Endothelial cell of umbilical vein (primary cell): ENCODE measurements at regions not wholly inside any gene's neighbourhood (a gene's known extent, or its start where the extent isn't known, plus 50 kb on each side); places are given as distances from the start of the nearest gene placed in this dataset.

ENCODE experiments used
- BruUV-seq: library from RNA; stranded (reverse); fragments of 400-500 nt; replicated peaks from 2 replicates; lab custom pipeline; 2021; lab: Mats Ljungman, UMichigan
- CTCF ChIA-PET: fragments of 300-600, 350-600 bp; sonication (Branson Sonifier 250); formaldehyde crosslinking; loops from one replicate; lab custom pipeline; 2021; ENCODE audit warnings: antibody characterized with exemption, inconsistent platforms; lab: Charles Lee
- POLR2A ChIA-PET: fragments of 300-600, 350-600 bp; sonication (Branson Sonifier 250); formaldehyde crosslinking; loops from one replicate; lab custom pipeline; 2021; ENCODE audit warnings: antibody characterized with exemption, inconsistent platforms; lab: Charles Lee
- DNase-seq: peaks from one replicate; pipeline ENCODE4 v3.0.0-alpha.2; 2011; ENCODE audit warnings: low read depth, low spot score
- FAIRE-seq: peaks from 2 replicates; lab custom pipeline; 2011; peaks lifted over from hg19 to GRCh38; lab: Jason Lieb, UNC
- H2AFZ ChIP-seq: 2 replicates; pipeline ENCODE4 v1.6.0; 2012; ENCODE audit warnings: low read depth, low read length, control low read depth, inconsistent platforms
- H3K27ac ChIP-seq: 2 replicates; pipeline ENCODE4 v1.5.1; 2011; ENCODE audit warnings: low read depth, mild to moderate bottlenecking, control low read depth, low read length, moderate library complexity; ENCODE audit not compliant: insufficient read depth
- H3K27me3 ChIP-seq, 2 experiments: 2 replicates each; pipeline versions ENCODE4 v1.6.0 to v1.6.1; 2011; ENCODE audit warnings: low read length in 2 of 2, mixed read lengths in 1 of 2; ENCODE audit not compliant: control insufficient read depth in 2 of 2, insufficient read depth in 2 of 2
- H3K36me3 ChIP-seq, 2 experiments: 2 replicates in 1 of 2; 3 replicates in 1 of 2; pipeline ENCODE4 v1.5.1; 2011; ENCODE audit warnings: low read length in 2 of 2, mild to moderate bottlenecking in 1 of 2, moderate library complexity in 1 of 2; ENCODE audit not compliant: control insufficient read depth in 2 of 2, insufficient read depth in 2 of 2; ENCODE audit errors: extremely low read depth in 1 of 2
- H3K4me1 ChIP-seq: 3 replicates; pipeline ENCODE4 v1.5.1; 2011; ENCODE audit warnings: mild to moderate bottlenecking, low read length; ENCODE audit not compliant: control insufficient read depth, insufficient read depth; ENCODE audit errors: extremely low read depth
- H3K4me2 ChIP-seq: 2 replicates; pipeline ENCODE4 v1.6.1; 2011; ENCODE audit warnings: low read length, control low read depth, mixed read lengths; ENCODE audit not compliant: insufficient read depth
- H3K4me3 ChIP-seq, 3 experiments: fragments of 200-600 bp in 1 of 3; sonication (generic), shearing (Covaris generic) in 1 of 3; replicated peaks in 1 of 3; 2 replicates each; pipeline ENCODE4 v1.5.1; 2011 to 2016; ENCODE audit warnings: control low read depth in 3 of 3, low read length in 3 of 3, mild to moderate bottlenecking in 2 of 3, inconsistent platforms in 1 of 3, low read depth in 1 of 3, moderate library complexity in 1 of 3; ENCODE audit not compliant: insufficient read depth in 1 of 3
- H3K79me2 ChIP-seq: 2 replicates; pipeline ENCODE4 v1.6.0; 2012; ENCODE audit warnings: low read length, inconsistent platforms; ENCODE audit not compliant: control insufficient read depth, insufficient read depth
- H3K9ac ChIP-seq: replicated peaks from 2 replicates; pipeline ENCODE3; 2011; ENCODE audit warnings: low read length, control low read depth; ENCODE audit not compliant: insufficient read depth; ENCODE audit errors: extremely low read depth
- H3K9me1 ChIP-seq: replicated peaks from 3 replicates; pipeline ENCODE4 v1.6.0; 2011; ENCODE audit warnings: mild to moderate bottlenecking, low read length; ENCODE audit not compliant: control insufficient read depth, insufficient read depth; ENCODE audit errors: extremely low read depth
- H3K9me3 ChIP-seq: replicated peaks from 2 replicates; pipeline ENCODE4 v1.5.1; 2012; ENCODE audit warnings: low read length, inconsistent platforms; ENCODE audit not compliant: control insufficient read depth, insufficient read depth
- H4K20me1 ChIP-seq: replicated peaks from 2 replicates; pipeline ENCODE3; 2011; ENCODE audit warnings: mild to moderate bottlenecking, low read length; ENCODE audit not compliant: control insufficient read depth, insufficient read depth; ENCODE audit errors: extremely low read depth
- CTCF ChIP-seq, 2 donors: IDR thresholded peaks; 1 replicate in 1 of 2; 2 replicates in 1 of 2; pipeline ENCODE4 v1.5.1; 2011; ENCODE audit warnings: low read length in 2 of 2, mild to moderate bottlenecking in 2 of 2, moderate library complexity in 2 of 2, control low read depth in 1 of 2, inconsistent platforms in 1 of 2, low read depth in 1 of 2; ENCODE audit not compliant: insufficient read depth in 1 of 2; ENCODE audit errors: extremely low read depth in 1 of 2
- EZH2 ChIP-seq: IDR thresholded peaks from 2 replicates; pipeline ENCODE4 v1.6.1; 2012; ENCODE audit warnings: borderline replicate concordance, low read depth, mild to moderate bottlenecking, moderate library complexity, low read length, inconsistent platforms; ENCODE audit not compliant: severe bottlenecking
- FOS ChIP-seq: IDR thresholded peaks from 2 replicates; pipeline ENCODE4 v1.6.1; 2011; ENCODE audit warnings: mild to moderate bottlenecking, low read length, moderate library complexity, borderline replicate concordance; ENCODE audit not compliant: insufficient read depth
- GATA2 ChIP-seq: IDR thresholded peaks from 2 replicates; pipeline ENCODE4 v1.7.0; 2011; ENCODE audit warnings: low read depth, mild to moderate bottlenecking, moderate library complexity, mixed read lengths, low read length; ENCODE audit not compliant: insufficient read length, insufficient read depth
- JUN ChIP-seq: IDR thresholded peaks from 2 replicates; pipeline ENCODE4 v1.6.1; 2011; ENCODE audit warnings: borderline replicate concordance, low read depth; ENCODE audit not compliant: insufficient read length, insufficient read depth
- MAX ChIP-seq: IDR thresholded peaks from 2 replicates; pipeline ENCODE4 v1.6.1; 2011; ENCODE audit not compliant: insufficient read depth, insufficient read length
- MYC ChIP-seq: IDR thresholded peaks from one replicate; pipeline ENCODE4 v1.6.1; 2011; ENCODE audit warnings: mild to moderate bottlenecking, low read depth, low read length
- POLR2A ChIP-seq: IDR thresholded peaks from 2 replicates; pipeline ENCODE4 v1.6.1; 2012; ENCODE audit warnings: low read depth, mild to moderate bottlenecking, control low read depth, low read length
- POLR2AphosphoS5 ChIP-seq: IDR thresholded peaks from 2 replicates; pipeline ENCODE4 v1.6.1; 2012; ENCODE audit warnings: low read depth, mild to moderate bottlenecking, control low read depth, low read length, moderate library complexity; ENCODE audit not compliant: insufficient read depth
- dilution Hi-C: fragments of 300-500 bp; cut with MboI; formaldehyde crosslinking; loops from one replicate; pipeline ENCODE4 v1.15.0; 2019; ENCODE audit warnings: low sequenced_read_pairs; ENCODE audit not compliant: extremely low pct_ligation_motif_present
- intact Hi-C: fragments of 100-400 bp; cut with micrococcal nuclease; formaldehyde crosslinking; loops from one replicate; pipeline ENCODE4 v1.10.0; 2022

GRCh38 chr16:65829076-65829475, 537.4 kb upstream of the CDH5 start:
- DNase-seq (no peak), FAIRE-seq (no peak)
- H3K27me3 ChIP-seq: no peaks in the 10 kb centered on the region
- no peak overlapping the region for H3K4me2 ChIP-seq
- ChIA-PET POLR2A (no interaction called here), CTCF (no interaction called here)
- H3K79me2 ChIP-seq: no peaks in the 10 kb centered on the region
- H3K27ac ChIP-seq: no peak overlapping the region
- BruUV-seq: no TSS peak
- H3K9me1 ChIP-seq: no peaks in the 10 kb centered on the region
- dilution Hi-C loops: no loop called here
- H3K36me3 ChIP-seq: no peaks in the 10 kb centered on the region
- intact Hi-C loops: no loop called here
- no peak overlapping the region for H2AFZ ChIP-seq
- no peaks in the 10 kb centered on the region for H4K20me1 ChIP-seq
- no peaks in the 10 kb centered on the region for H3K9me3 ChIP-seq
- no peaks in the 10 kb centered on the region for H3K4me1 ChIP-seq
- no peak overlapping the region for H3K4me3 ChIP-seq
- no peak for TF ChIP-seq JUN
- no peak for TF ChIP-seq CTCF (IDR thresholded peaks at IDR 0.05; ENCODE audit: extremely low read depth in 1 of 2, insufficient read depth in 1 of 2, low read depth in 1 of 2, low read length in 2 of 2)
- TF ChIP-seq MAX: no peak
- no peak for TF ChIP-seq MYC
- no peak for TF ChIP-seq POLR2AphosphoS5
- TF ChIP-seq POLR2A: no peak
- no peak for TF ChIP-seq FOS
- no peak for TF ChIP-seq EZH2
- TF ChIP-seq GATA2: no peak
- H3K9ac ChIP-seq: no peak overlapping the region
